Glutamatergic neuron (in vitro differentiated cells): ENCODE measurements at regions not wholly inside any gene's neighbourhood (a gene's known extent, or its start where the extent isn't known, plus 50 kb on each side); places are given as distances from the start of the nearest gene placed in this dataset.

Source experiments
- DNase-seq: peaks from one replicate; pipeline ENCODE4 v3.0.0; 2022
- H3K27ac Mint-ChIP-seq: one replicate; pipeline ENCODE4 v1.8.0; 2020; ENCODE audit warnings: mild to moderate bottlenecking, mixed read lengths, inconsistent platforms; ENCODE audit not compliant: unreplicated experiment
- H3K27me3 Mint-ChIP-seq: one replicate; pipeline ENCODE4 v1.8.0; 2020; ENCODE audit warnings: mild to moderate bottlenecking, moderate library complexity, mixed read lengths, inconsistent platforms; ENCODE audit not compliant: unreplicated experiment
- H3K36me3 Mint-ChIP-seq: one replicate; pipeline ENCODE4 v1.8.0; 2020; ENCODE audit warnings: mild to moderate bottlenecking, mixed read lengths, inconsistent platforms; ENCODE audit not compliant: unreplicated experiment
- H3K4me1 Mint-ChIP-seq: one replicate; pipeline ENCODE4 v1.8.0; 2020; ENCODE audit warnings: mild to moderate bottlenecking, low read depth, mixed read lengths, inconsistent platforms; ENCODE audit not compliant: unreplicated experiment
- H3K4me3 Mint-ChIP-seq: one replicate; pipeline ENCODE4 v1.8.0; 2020; ENCODE audit warnings: mild to moderate bottlenecking, mixed read lengths, inconsistent platforms; ENCODE audit not compliant: unreplicated experiment
- H3K9me3 Mint-ChIP-seq: one replicate; pipeline ENCODE4 v1.8.0; 2020; ENCODE audit warnings: mild to moderate bottlenecking, moderate library complexity, mixed read lengths, inconsistent platforms; ENCODE audit not compliant: unreplicated experiment
- TF ChIP-seq, protein P1 (sequence below): fragments of 200-600 bp; sonication (generic); IDR thresholded peaks from one replicate; pipeline ENCODE4 v1.5.0; 2021; ENCODE audit not compliant: partially characterized antibody, unreplicated experiment

- peak overlapping the region; percentile 98 for H3K27ac Mint-ChIP-seq
- peak; percentile 28 for DNase-seq
- no peaks in the 10 kb centered on the region for H3K36me3 Mint-ChIP-seq
- H3K9me3 Mint-ChIP-seq: peaks cover 5% of the 10 kb centered on the region
- H3K4me1 Mint-ChIP-seq: peaks cover 29% of the 10 kb centered on the region
- TF ChIP-seq, protein P1, sequence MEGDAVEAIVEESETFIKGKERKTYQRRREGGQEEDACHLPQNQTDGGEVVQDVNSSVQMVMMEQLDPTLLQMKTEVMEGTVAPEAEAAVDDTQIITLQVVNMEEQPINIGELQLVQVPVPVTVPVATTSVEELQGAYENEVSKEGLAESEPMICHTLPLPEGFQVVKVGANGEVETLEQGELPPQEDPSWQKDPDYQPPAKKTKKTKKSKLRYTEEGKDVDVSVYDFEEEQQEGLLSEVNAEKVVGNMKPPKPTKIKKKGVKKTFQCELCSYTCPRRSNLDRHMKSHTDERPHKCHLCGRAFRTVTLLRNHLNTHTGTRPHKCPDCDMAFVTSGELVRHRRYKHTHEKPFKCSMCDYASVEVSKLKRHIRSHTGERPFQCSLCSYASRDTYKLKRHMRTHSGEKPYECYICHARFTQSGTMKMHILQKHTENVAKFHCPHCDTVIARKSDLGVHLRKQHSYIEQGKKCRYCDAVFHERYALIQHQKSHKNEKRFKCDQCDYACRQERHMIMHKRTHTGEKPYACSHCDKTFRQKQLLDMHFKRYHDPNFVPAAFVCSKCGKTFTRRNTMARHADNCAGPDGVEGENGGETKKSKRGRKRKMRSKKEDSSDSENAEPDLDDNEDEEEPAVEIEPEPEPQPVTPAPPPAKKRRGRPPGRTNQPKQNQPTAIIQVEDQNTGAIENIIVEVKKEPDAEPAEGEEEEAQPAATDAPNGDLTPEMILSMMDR: no peak
- peaks cover 6% of the 10 kb centered on the region for H3K27me3 Mint-ChIP-seq
- H3K4me3 Mint-ChIP-seq: peak overlapping the region; percentile 19
These were observed 315.6 kb downstream of the RDH14 start for GRCh38 chr2:18244845-18245244.

DNA sequence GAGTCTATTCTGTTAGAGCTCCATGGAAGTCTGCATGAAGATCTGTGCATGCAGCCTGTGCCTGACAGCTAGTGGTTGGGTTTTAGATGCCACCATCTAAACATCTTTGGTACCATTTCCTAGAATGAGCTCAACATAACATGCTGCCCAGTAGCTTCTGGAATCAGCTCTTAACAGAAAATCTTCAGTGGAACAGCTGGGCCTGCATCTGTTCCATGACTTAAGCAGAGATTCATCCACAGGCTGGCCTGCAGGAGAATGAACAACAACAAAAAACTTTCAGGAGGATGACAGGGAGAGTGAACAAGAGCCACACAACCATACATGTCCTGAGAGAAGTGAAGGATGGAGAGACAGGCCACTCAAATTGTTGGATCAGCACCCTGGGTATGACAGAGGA, 316.6 kb downstream of the RDH14 start:
- H3K4me3 Mint-ChIP-seq: peak overlapping the region; percentile 50
- H3K9me3 Mint-ChIP-seq: peaks cover 5% of the 10 kb centered on the region
- TF ChIP-seq, protein P1: no peak
- H3K36me3 Mint-ChIP-seq: no peaks in the 10 kb centered on the region
- H3K27me3 Mint-ChIP-seq: peaks cover 6% of the 10 kb centered on the region
- H3K27ac Mint-ChIP-seq: peak overlapping the region; percentile 98
- H3K4me1 Mint-ChIP-seq: peaks cover 29% of the 10 kb centered on the region
- DNase-seq: peak; percentile 23

- H3K27ac Mint-ChIP-seq: peak overlapping the region; percentile 79
- H3K9me3 Mint-ChIP-seq: peaks cover 5% of the 10 kb centered on the region
- H3K4me3 Mint-ChIP-seq: no peak overlapping the region
- H3K27me3 Mint-ChIP-seq: peaks cover 6% of the 10 kb centered on the region
- DNase-seq: no peak
- TF ChIP-seq, protein P1: no peak
- H3K4me1 Mint-ChIP-seq: peaks cover 29% of the 10 kb centered on the region
- H3K36me3 Mint-ChIP-seq: no peaks in the 10 kb centered on the region
These were observed 317.7 kb downstream of the RDH14 start for GRCh38 chr2:18242716-18243115.

- Mint-ChIP-seq H3K4me1 (peaks cover 9% of the 10 kb centered on the region), H3K9me3 (no peaks in the 10 kb centered on the region)
These were observed 322.2 kb downstream of the RDH14 start for GRCh38 chr2:18238209-18238608.

DNA sequence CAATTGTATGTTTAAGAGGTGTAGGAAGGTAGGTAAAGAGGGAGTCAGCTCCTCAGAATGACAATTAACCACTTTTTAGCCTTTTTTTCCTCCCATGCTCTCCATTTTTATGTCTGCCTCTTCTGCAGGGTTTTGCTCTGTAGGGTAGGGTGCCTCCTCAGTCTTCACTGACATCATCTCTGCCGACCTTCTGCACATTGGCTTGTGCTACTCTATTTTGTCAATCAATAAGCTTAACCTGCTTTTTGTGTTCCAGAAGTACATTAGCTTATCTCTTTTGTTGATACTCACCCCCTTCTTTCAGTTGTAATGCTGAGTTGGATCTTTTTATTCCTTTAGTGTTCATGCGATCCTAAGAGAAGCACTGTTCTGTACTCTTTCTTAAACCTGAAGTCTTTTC, 323.2 kb downstream of the RDH14 start:
- H3K4me3 Mint-ChIP-seq: no peak overlapping the region
- H3K27me3 Mint-ChIP-seq: no peaks in the 10 kb centered on the region
- H3K9me3 Mint-ChIP-seq: no peaks in the 10 kb centered on the region
- H3K27ac Mint-ChIP-seq: peak overlapping the region; percentile 30
- peaks cover 5% of the 10 kb centered on the region for H3K4me1 Mint-ChIP-seq
- H3K36me3 Mint-ChIP-seq: no peaks in the 10 kb centered on the region
- TF ChIP-seq, protein P1: no peak
- no peak for DNase-seq

More at GRCh38 chr2:18238209-18238608, 322.2 kb downstream of the RDH14 start:
- H3K27ac Mint-ChIP-seq: no peak overlapping the region
- no peaks in the 10 kb centered on the region for H3K27me3 Mint-ChIP-seq
- TF ChIP-seq, protein P1: no peak
- H3K4me3 Mint-ChIP-seq: no peak overlapping the region
- no peaks in the 10 kb centered on the region for H3K36me3 Mint-ChIP-seq
- no peak for DNase-seq
